ENCODE measurements at regions not wholly inside any gene's neighbourhood (a gene's known extent, or its start where the extent isn't known, plus 50 kb on each side); places are given as distances from the start of the nearest gene placed in this dataset.

DNA sequence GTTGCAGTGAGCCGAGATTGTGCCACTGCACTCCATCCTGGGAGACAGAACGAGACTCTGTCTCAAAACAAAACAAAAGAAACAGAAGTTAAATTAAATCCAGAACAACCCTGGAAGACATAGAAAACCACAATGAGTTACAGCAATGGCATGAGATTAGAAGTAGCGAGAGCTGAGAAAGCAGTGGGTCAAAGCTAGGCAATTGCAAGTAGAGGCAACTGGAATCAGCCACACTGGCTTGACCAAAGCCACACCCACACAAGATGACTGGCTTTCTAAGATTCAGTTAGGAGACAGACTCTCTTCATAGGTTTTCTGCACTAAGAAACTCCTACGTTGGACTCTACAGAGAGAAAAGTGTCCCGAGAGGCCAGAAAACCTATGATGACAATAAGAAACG, 443.0 kb downstream of the GPM6A start:
- DNase-seq (ENCODE audit: low read depth in 4 of 4, low spot score in 3 of 4) = no peak

DNA sequence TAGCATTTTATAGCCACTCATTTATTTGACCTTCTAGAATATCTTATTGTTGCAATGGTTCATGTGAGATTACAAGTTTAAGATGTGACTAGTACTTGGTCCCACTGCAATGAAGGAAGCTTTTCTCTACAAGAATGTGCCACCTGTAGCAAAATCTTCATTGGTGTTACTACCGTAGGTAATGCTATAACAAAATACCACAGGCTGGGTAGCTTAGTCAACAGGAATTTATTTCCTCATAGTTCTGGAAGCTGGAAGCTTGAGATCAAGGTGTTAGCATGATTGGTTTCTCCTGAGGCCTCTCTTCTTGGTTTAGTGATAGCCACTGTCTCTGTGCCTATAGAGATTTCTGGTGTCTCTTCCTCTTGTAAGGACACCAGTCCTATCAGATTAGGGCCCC, 441.0 kb downstream of the GPM6A start:
- no peak for DNase-seq (ENCODE audit: low read depth in 4 of 4, low spot score in 3 of 4)

DNA sequence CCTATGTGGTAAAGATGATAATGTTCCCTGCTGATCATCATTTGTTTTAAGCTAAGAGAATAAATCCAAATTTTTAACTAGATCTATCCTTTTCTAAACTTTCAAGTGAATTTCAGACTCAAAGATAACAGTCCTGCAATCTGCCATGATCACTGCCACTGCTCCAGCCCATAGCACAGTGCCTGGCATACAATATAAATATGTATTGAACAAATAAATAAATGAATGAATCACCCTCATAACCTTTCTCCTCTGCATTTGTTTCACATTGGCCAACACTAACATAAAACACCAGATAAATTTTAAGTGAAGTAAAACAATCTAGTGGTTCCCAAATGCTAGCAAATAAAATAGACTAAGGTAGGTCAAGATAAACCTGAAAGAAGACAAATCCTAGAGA, 439.0 kb downstream of the GPM6A start:
- DNase-seq (ENCODE audit: low read depth in 4 of 4, low spot score in 3 of 4) = no peak

DNA sequence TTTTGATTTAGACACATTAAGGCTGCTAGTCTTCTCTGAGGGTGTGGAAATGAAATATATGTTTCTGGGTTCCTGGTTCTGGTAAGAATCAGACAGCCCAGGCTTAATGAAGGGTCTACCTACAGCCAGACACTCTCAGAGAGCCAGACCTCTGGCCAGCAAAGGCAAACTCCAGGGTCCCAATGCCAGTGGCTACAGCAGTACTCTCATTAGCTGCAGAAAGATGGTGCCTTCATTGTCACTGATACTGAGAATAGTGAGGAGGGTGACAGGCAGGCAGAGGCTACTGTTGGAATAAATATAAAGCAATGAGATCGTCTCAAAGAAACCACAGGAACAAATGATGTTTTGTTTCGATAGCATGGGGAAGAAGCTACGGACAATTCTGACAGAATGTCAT, 437.6 kb downstream of the GPM6A start:
- no peak for DNase-seq (ENCODE audit: low read depth in 4 of 4, low spot score in 3 of 4)

- no peak for DNase-seq (ENCODE audit: low read depth in 4 of 4, low spot score in 3 of 4)
These were observed 435.6 kb downstream of the GPM6A start for GRCh38 chr4:175376287-175376977.

GRCh38 chr4:175377203-175377602, 434.9 kb downstream of the GPM6A start:
- DNase-seq (ENCODE audit: low read depth in 4 of 4, low spot score in 3 of 4) = no peak

DNA sequence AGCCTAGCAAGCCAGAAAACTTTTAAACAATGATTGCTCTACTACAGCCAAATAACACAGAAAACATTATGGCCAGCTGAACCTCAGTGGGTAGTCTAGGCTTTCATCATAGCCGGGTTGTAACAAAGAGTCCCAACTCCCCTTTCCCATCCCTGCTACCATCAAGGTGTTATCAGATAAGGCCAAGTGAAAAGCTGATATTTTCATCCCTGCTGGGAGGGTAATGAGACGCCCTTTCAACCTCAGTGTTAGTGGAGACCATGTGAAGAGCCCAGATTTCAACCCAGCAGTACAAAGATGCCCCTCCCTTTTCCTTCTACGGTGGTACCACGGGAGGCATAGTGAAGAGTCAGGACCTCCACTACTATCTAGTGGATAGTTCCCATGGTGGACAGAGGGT, 433.7 kb downstream of the GPM6A start:
- DNase-seq (ENCODE audit: low read depth in 4 of 4, low spot score in 3 of 4) = no peak

DNA sequence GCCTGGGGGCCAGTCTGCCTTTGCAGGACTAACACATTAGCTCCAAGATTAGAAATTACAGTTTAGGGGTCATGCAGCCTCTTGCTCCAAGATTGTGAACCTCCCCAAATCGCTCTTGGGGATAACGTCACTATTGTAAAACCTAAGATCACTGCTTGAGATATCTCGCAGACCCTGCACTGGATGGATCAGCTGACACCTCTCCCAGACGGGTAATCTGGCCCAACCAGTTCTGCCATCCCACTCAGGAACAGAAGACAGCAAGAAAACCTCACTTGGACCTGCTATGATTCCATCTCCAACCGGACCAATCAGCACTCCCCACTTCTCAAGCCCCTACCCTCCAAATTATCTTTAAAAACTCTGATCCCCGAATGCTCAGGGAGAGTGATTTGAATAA, 431.2 kb downstream of the GPM6A start:
- DNase-seq (ENCODE audit: low read depth in 4 of 4, low spot score in 3 of 4) = no peak

DNA sequence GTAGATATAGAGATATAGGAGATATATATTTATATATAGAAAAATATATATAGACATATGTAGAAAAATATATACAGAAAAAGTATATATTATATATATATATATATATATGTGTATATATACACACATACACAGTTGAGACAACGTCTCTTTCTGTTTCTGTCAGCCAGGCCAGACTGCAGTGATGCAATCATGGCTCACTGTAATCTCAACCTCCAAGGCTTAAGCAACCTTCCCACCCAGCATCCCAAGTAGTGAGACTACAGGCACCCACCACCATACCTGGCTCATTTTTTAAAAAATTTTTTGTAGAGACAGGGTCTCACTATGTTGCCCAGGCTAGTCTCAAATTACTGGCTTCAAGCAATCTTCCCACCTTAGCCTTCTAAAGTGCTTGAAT, 426.3 kb downstream of the GPM6A start:
- no peak for DNase-seq (ENCODE audit: low read depth in 4 of 4, low spot score in 3 of 4)

DNA sequence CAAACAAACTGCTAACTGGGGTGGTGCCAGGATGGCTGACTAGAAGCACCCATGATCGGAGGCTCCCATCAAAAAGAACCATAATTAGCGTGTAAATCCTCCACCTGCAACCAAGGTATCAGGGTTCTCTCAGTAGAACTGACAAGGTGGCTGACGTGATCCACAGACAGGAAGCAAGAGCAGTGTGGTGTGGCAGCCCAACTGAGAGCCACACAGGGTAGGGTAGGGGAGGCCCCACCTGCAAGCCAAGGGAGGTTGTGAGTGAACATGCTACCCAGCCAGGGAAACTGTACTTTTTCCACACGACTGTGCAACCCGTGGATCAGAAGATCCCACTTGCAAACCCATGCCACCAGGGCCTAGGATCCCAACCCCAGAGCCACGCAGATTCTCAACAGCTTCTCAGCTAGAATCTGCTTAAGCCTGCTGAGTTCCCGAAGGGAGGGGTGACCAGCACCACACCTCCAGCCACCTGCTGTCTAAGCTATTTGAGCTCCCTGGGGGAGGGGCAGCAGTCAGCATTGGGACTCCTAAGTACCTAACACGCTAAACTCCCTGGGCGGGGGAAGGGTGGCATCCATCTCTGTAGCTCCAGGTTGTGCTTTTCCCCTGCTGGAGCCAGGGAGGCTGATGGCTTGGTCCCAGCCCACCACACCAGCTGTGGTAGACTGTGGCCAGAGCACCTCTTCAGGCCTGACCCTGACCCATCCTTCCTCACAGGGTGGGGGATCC, 425.1 kb downstream of the GPM6A start:
- no peak for DNase-seq (ENCODE audit: low read depth in 4 of 4, low spot score in 3 of 4)

GRCh38 chr4:175394208-175394607, 417.9 kb downstream of the GPM6A start:
- DNase-seq (ENCODE audit: low read depth in 4 of 4, low spot score in 3 of 4) = no peak

GRCh38 chr4:175405961-175406360, 406.1 kb downstream of the GPM6A start:
- no peak for DNase-seq (ENCODE audit: low read depth in 4 of 4, low spot score in 3 of 4)

GRCh38 chr4:175407926-175408325, 404.1 kb downstream of the GPM6A start:
- DNase-seq (ENCODE audit: low read depth in 4 of 4, low spot score in 3 of 4) = no peak

GRCh38 chr4:175411251-175411650, 400.8 kb downstream of the GPM6A start:
- no peak for DNase-seq (ENCODE audit: low read depth in 4 of 4, low spot score in 3 of 4)

- DNase-seq (ENCODE audit: low read depth in 4 of 4, low spot score in 3 of 4) = no peak
These were observed 399.9 kb downstream of the GPM6A start for GRCh38 chr4:175412161-175412560.

GRCh38 chr4:175412746-175413145, 399.3 kb downstream of the GPM6A start:
- no peak for DNase-seq (ENCODE audit: low read depth in 4 of 4, low spot score in 3 of 4)

DNA sequence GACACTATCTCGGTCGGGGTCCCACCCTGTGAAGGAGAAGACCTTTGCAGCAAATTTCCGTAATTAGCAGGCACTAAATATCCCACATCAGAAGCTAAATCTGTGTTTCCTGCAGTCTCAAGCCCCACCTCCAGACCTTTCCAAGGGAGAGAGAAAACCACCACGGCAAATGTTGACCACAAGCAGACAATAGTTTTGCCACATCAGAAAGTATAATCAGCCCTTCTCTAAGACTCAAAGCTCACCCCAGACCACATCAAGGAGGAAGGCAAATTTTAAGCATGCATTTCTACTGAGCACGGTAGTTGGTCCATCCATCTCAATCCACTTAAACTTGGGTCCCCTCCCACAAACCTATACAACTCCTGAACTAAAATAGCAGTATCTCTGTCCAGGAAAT, 398.5 kb downstream of the GPM6A start:
- DNase-seq (ENCODE audit: low read depth in 4 of 4, low spot score in 3 of 4) = no peak

- DNase-seq (ENCODE audit: low read depth in 4 of 4, low spot score in 3 of 4) = no peak
These were observed 397.5 kb downstream of the GPM6A start for GRCh38 chr4:175414602-175415001.

DNA sequence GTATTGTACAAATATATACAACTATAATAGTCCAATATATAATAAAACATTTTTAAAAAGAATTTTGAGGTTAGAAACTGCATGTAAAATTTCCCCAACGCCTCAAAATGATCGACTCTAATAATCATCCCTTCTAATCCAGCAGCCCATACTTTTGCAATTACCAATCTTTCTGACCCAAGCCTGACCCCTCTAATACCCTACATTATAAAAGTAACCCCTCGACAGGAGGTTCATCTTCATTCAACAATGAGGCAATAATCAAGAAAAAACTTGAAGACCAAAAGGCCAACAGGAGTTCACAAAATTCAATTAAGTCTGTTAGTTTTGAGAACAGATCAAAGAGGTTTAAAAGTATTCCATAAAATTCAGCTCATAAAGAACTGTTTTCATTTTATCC, 393.5 kb downstream of the GPM6A start:
- no peak for DNase-seq (ENCODE audit: low read depth in 4 of 4, low spot score in 3 of 4)

- no peak for DNase-seq (ENCODE audit: low read depth in 4 of 4, low spot score in 3 of 4)
These were observed 392.8 kb downstream of the GPM6A start for GRCh38 chr4:175419236-175419718.

DNA sequence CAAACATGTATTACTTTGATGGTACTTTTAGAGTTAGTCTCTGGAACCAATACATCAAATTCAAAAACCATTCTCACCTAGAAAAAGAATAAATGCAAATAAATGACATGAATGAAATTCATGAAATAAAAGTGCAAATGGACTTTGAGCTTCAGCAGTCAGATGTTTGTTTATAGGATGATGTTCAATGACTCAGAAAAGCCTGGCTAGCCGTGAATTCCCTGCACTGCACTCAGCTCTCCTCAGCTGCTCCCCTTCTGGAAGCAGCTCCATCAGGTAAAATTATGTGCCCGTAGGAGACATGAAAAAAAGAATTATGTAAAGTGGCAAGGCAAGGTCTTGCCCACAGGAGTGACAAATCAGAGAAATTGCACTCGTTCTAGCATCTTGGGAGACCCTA, 390.6 kb downstream of the GPM6A start:
- no peak for DNase-seq (ENCODE audit: low read depth in 4 of 4, low spot score in 3 of 4)

DNA sequence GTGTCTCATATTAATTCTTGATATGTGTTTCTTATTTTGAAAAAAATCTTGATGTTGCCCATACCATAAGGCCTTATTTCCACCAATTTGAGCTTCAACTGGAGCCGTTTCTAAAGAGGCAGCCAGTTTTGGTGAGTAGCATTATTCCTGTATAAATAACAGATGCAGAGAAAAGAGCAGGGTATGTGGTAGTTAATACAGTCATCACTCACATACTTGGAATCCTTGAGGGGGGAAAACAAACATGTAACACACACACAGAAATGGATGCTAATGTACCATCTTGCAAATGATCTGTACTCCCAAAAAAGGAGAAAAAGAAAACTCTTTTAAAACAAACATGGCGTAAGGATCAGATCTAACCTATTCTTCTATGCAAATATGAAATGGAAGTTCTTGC, 389.7 kb downstream of the GPM6A start:
- no peak for DNase-seq (ENCODE audit: low read depth in 4 of 4, low spot score in 3 of 4)

Measured in left renal pelvis (tissue), 4 donors.